OCI-LY7 (cell line): ENCODE measurements at regions not wholly inside any gene's neighbourhood (a gene's known extent, or its start where the extent isn't known, plus 50 kb on each side); places are given as distances from the start of the nearest gene placed in this dataset.

ENCODE experiments used
- EZH2phosphoT487 ChIP-seq: fragments of 200-600 bp; sonication (generic); IDR thresholded peaks from 2 replicates; pipeline ENCODE4 v1.6.1; 2018; ENCODE audit warnings: low read depth, borderline replicate concordance, mild to moderate bottlenecking, mixed run types, antibody characterized with exemption, low read length, moderate library complexity, mixed read lengths
- TF ChIP-seq, protein P1 (sequence below): fragments of 200-600 bp; sonication (generic); conservative IDR thresholded peaks from 2 replicates; pipeline ENCODE4 v1.5.1; 2014; ENCODE audit warnings: mild to moderate bottlenecking, antibody characterized with exemption, low read length, moderate library complexity, mixed read lengths

DNA sequence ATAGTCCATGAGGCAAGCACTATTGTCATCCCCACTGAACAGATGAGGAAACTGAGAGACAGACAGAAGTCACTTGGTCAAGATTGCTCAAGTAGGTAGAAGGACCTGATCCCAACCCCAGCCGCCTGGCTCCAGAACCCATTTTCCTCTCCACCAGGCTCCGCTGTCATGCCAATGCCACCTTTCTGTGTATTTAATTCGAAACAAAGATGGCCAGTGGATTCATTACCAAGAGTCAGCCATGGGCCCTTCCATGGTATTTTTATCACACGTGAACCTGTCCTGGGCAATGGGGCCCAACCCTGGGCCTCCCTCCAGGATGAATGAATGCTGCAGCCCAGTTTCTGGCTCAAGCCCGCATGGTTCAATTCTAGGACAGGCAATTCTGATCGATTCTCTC, 673.4 kb downstream of the BCL11B start:
- TF ChIP-seq, protein P1, sequence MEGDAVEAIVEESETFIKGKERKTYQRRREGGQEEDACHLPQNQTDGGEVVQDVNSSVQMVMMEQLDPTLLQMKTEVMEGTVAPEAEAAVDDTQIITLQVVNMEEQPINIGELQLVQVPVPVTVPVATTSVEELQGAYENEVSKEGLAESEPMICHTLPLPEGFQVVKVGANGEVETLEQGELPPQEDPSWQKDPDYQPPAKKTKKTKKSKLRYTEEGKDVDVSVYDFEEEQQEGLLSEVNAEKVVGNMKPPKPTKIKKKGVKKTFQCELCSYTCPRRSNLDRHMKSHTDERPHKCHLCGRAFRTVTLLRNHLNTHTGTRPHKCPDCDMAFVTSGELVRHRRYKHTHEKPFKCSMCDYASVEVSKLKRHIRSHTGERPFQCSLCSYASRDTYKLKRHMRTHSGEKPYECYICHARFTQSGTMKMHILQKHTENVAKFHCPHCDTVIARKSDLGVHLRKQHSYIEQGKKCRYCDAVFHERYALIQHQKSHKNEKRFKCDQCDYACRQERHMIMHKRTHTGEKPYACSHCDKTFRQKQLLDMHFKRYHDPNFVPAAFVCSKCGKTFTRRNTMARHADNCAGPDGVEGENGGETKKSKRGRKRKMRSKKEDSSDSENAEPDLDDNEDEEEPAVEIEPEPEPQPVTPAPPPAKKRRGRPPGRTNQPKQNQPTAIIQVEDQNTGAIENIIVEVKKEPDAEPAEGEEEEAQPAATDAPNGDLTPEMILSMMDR = no peak
- TF ChIP-seq EZH2phosphoT487 = no peak
